Lower leg skin (tissue), 4 donors: ENCODE measurements at regions not wholly inside any gene's neighbourhood (a gene's known extent, or its start where the extent isn't known, plus 50 kb on each side); places are given as distances from the start of the nearest gene placed in this dataset.

ENCODE experiments used
- DNase-seq, 2 donors: peaks; one replicate each; pipeline ENCODE4 v3.0.0-alpha.2; 2019; ENCODE audit warnings: low spot score in 2 of 2
- H3K4me3 ChIP-seq: fragments of 200-600 bp; sonication (generic); 2 replicates; pipeline ENCODE4 v1.5.1; 2017; ENCODE audit warnings: mild to moderate bottlenecking, low read depth; ENCODE audit not compliant: poor library complexity, severe bottlenecking
- CTCF ChIP-seq, 3 donors: fragments of 450-650 bp; IDR thresholded peaks; one replicate each; pipeline ENCODE4 v1.5.1; 2016; ENCODE audit warnings: antibody characterized with exemption in 3 of 3, mild to moderate bottlenecking in 3 of 3, moderate library complexity in 2 of 3
- POLR2A ChIP-seq, 2 donors: fragments of 450-650 bp; IDR thresholded peaks; one replicate each; pipeline ENCODE4 v1.6.1; 2016 to 2017; ENCODE audit warnings: antibody characterized with exemption in 2 of 2, mild to moderate bottlenecking in 1 of 2, moderate library complexity in 1 of 2
- WGBS, 2 donors: methylation state at CpG; one replicate each; pipeline ENCODE4 v1.1.5; 2018; 5-methylcytosine and 5-hydroxymethylcytosine counted together
- intact Hi-C: fragments of 100-400 bp; cut with DNase I; formaldehyde crosslinking; loops from one replicate; pipeline ENCODE4 v1.15.0; 2023; ENCODE audit warnings: low total_unique reads

GRCh38 chr20:48571949-48572847 lies 255.6 kb downstream of the PREX1 start:
- WGBS, 2 donors: 68 to 72% methylated on average over 14 of the region's 14 CpGs
- DNase-seq: no peak
- H3K4me3 ChIP-seq: no peak overlapping the region
- intact Hi-C loops: no loop called here
- TF ChIP-seq POLR2A (IDR thresholded peaks at IDR 0.05) (no peak), CTCF (IDR thresholded peaks at IDR 0.05) (no peak)

DNA sequence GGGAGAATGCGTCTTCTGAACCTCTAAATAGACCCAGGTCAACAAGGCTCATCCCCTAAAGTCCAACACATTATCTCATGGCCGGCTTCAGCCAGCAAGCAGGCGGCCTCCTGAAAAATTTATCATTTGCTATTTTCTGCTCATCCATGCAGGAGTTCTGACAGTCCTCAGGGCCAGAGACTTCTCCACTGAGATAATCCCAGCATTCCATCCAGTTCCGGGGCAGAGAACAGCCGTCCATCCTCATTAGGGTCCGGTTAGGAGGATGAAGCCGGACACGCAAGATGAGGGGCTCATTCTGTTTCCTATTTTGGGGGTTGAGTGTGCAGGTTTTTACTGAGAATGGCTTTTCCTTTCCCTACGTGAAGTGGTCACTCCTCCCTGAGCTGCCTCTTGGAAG lies 258.1 kb downstream of the PREX1 start:
- 84 to 88% methylated on average over 9 of the region's 9 CpGs for WGBS, 2 donors
- intact Hi-C loops: no loop called here
- no peak for TF ChIP-seq POLR2A (IDR thresholded peaks at IDR 0.05)
- no peak for TF ChIP-seq CTCF (IDR thresholded peaks at IDR 0.05)
- H3K4me3 ChIP-seq: no peak overlapping the region
- no peak for DNase-seq

DNA sequence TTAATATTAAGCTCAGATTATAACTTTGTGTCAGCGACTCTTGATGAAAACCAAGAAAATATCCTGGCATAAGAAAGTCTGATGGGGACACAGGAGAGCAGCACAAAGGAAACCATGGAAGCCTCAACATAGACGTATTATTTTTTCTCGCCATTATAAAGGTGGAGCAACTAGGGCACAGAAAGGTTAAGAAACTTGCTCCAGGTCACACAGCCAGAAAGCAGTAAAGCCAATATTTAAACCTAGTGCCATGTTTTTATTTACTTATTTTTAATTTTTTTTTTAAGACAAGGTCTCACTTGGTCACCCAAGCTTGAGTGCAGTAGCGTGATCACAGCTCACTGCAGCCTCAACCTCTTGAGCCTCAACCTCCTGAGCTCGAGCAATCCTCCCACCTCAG lies 259.3 kb downstream of the PREX1 start:
- WGBS, 2 donors: 86 to 90% methylated on average over 5 of the region's 5 CpGs
- no peak overlapping the region for H3K4me3 ChIP-seq
- intact Hi-C loops: no loop called here
- no peak for TF ChIP-seq POLR2A (IDR thresholded peaks at IDR 0.05)
- no peak for TF ChIP-seq CTCF (IDR thresholded peaks at IDR 0.05)
- DNase-seq: no peak

DNA sequence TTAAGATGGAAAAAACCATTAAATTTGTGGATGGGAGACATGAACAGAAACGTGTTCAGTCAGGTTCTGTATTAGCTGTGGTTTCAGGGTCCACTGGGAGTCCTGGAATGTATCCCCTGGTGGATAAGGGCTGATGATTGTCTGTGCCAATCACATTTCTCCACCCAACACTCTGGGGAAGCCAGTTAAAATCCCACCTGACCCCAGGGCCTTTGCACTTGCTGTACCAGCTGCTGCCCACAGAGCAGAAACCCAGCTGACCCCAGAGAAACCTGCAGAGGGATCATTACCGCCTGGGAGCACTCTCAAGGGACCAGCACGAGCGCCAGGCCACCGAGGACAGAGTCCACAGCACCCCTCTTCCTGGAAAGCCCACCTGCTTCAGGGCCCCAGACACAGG lies 260.7 kb downstream of the PREX1 start:
- no peak for DNase-seq
- intact Hi-C loops: no loop called here
- WGBS, 2 donors: 76 to 90% methylated on average over 5 of the region's 5 CpGs
- no peak overlapping the region for H3K4me3 ChIP-seq
- no peak for TF ChIP-seq POLR2A (IDR thresholded peaks at IDR 0.05)
- no peak for TF ChIP-seq CTCF (IDR thresholded peaks at IDR 0.05)

DNA sequence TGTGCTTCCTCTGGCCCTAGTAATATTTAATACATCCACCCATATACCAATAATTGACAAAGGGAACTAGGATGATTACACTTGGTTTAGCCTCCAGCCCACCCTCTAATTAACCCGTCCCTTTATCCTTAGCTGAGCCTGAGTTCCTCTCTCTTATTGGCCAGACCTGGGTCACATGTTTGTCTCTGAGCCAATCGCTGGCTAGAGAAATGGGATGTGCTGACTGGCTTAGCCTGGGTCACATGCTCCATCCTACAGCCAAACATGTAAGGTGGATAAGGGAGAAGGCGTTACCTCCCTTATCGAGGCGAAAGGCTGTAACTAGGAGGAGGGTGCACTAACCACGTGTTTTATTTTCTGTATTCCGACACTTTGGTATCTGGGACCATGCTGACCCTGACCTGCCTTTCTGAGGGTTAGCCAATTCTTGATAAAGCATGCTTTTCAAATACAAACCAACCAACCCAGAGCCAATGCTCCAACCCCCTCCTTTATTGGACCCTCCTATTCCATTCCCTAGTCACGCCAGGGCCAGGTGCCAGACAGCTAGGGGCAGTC lies 262.7 kb downstream of the PREX1 start:
- TF ChIP-seq POLR2A (IDR thresholded peaks at IDR 0.05) (no peak), CTCF (IDR thresholded peaks at IDR 0.05) (no peak)
- WGBS, 2 donors: 85 to 88% methylated on average over 8 of the region's 8 CpGs
- DNase-seq: no peak
- no peak overlapping the region for H3K4me3 ChIP-seq
- intact Hi-C loops: no loop called here
